GM21619 (cell line): ENCODE measurements at regions not wholly inside any gene's neighbourhood (a gene's known extent, or its start where the extent isn't known, plus 50 kb on each side); places are given as distances from the start of the nearest gene placed in this dataset.
"Not testable (repeated sequence)": the region's sequence is repeated elsewhere in the genome, so short reads cannot be mapped to it uniquely, and the experiment has no call there.

ENCODE experiments used
- ATAC-seq: cut with Tn5 transposase; IDR thresholded peaks from one replicate; pipeline ENCODE4 v1.9.1; 2021; ENCODE audit not compliant: unreplicated experiment

GRCh38 chr1:4133297-4133938, 233.3 kb upstream of the C1orf174 start:
- ATAC-seq, result no peak

GRCh38 chr1:4133939-4134321, 233.9 kb upstream of the C1orf174 start:
- no peak for ATAC-seq

GRCh38 chr1:4135853-4136252, 235.8 kb upstream of the C1orf174 start:
- ATAC-seq, result not testable (repeated sequence)

- no peak for ATAC-seq
Measured at GRCh38 chr1:4137621-4138415, 237.7 kb upstream of the C1orf174 start.

- ATAC-seq, result no peak
Measured at GRCh38 chr1:4139646-4140045, 239.6 kb upstream of the C1orf174 start.

- no peak for ATAC-seq
Measured at GRCh38 chr1:4140241-4140640, 240.2 kb upstream of the C1orf174 start.

GRCh38 chr1:4140821-4141220, 240.7 kb upstream of the C1orf174 start:
- ATAC-seq, result no peak

GRCh38 chr1:4144349-4144971, 244.4 kb upstream of the C1orf174 start:
- ATAC-seq, result no peak

- ATAC-seq, result no peak
Measured at GRCh38 chr1:4146101-4146500, 246.0 kb upstream of the C1orf174 start.

- no peak for ATAC-seq
Measured at GRCh38 chr1:4146614-4147013, 246.5 kb upstream of the C1orf174 start.

- no peak for ATAC-seq
Measured at GRCh38 chr1:4147509-4147908, 247.4 kb upstream of the C1orf174 start.

- no peak for ATAC-seq
Measured at GRCh38 chr1:4149281-4149680, 249.2 kb upstream of the C1orf174 start.

GRCh38 chr1:4149831-4150230, 249.8 kb upstream of the C1orf174 start:
- no peak for ATAC-seq

GRCh38 chr1:4150262-4150661, 250.2 kb upstream of the C1orf174 start:
- no peak for ATAC-seq

GRCh38 chr1:4152266-4152665, 252.2 kb upstream of the C1orf174 start:
- no peak for ATAC-seq

GRCh38 chr1:4153571-4153970, 253.5 kb upstream of the C1orf174 start:
- ATAC-seq, result no peak

- ATAC-seq, result no peak
Measured at GRCh38 chr1:4156241-4156973, 256.3 kb upstream of the C1orf174 start.

- no peak for ATAC-seq
Measured at GRCh38 chr1:4160181-4160580, 260.1 kb upstream of the C1orf174 start.

GRCh38 chr1:4161366-4162006, 261.4 kb upstream of the C1orf174 start:
- no peak for ATAC-seq

- no peak for ATAC-seq
Measured at GRCh38 chr1:4164965-4165364, 264.9 kb upstream of the C1orf174 start.

GRCh38 chr1:4165686-4166300, 265.7 kb upstream of the C1orf174 start:
- ATAC-seq, result no peak
